HCT116 (cell line): ENCODE measurements at regions not wholly inside any gene's neighbourhood (a gene's known extent, or its start where the extent isn't known, plus 50 kb on each side); places are given as distances from the start of the nearest gene placed in this dataset.

Experiments used
- ATAC-seq: fragments of 200-7000 bp; cut with Tn5 transposase; 2 replicates; pipeline ENCODE4 v1.9.1; 2020; ENCODE audit warnings: mild to moderate bottlenecking, moderate library complexity
- BruUV-seq: library from RNA; stranded (reverse); fragments of 400-500 nt; replicated peaks from 2 replicates; lab custom pipeline; 2021; lab: Mats Ljungman, UMichigan
- CTCF ChIA-PET: fragments of 300-600 bp; sonication (Branson Sonifier 250); formaldehyde crosslinking; loops from one replicate; lab custom pipeline; 2021; ENCODE audit warnings: antibody characterized with exemption; lab: Charles Lee
- POLR2A ChIA-PET: fragments of 300-600, 350-600 bp; sonication (Branson Sonifier 250); formaldehyde crosslinking; loops from one replicate; lab custom pipeline; 2021; ENCODE audit warnings: antibody characterized with exemption; lab: Charles Lee
- RAD21 ChIA-PET, 2 experiments: fragments of 300-600 bp; sonication (Branson Sonifier 250); formaldehyde crosslinking; loops; one replicate each; lab custom pipeline; 2023; ENCODE audit warnings: low total read pairs in 2 of 2; ENCODE audit not compliant: uncharacterized antibody in 2 of 2, unreplicated experiment in 2 of 2, low non-redundant PET in 1 of 2; lab: Charles Lee
- DNase-seq: peaks from one replicate; pipeline ENCODE4 v3.0.0-alpha.2; 2010; ENCODE audit warnings: low read depth, low spot score
- H2AFZ ChIP-seq: fragments of 200-600 bp; shearing (Covaris generic), sonication (generic); 2 replicates; pipeline ENCODE4 v1.6.1; 2017; ENCODE audit warnings: low read depth, mixed run types, mixed read lengths, antibody characterized with exemption, low read length; ENCODE audit not compliant: poor library complexity, severe bottlenecking
- H3K27ac ChIP-seq: 2 replicates; pipeline ENCODE4 v1.5.1; 2012; ENCODE audit warnings: low read depth, low read length
- H3K27me3 ChIP-seq: fragments of 200-600 bp; sonication (generic); 2 replicates; pipeline ENCODE4 v1.6.1; 2016; ENCODE audit warnings: mixed run types, low read length, mixed read lengths; ENCODE audit not compliant: insufficient read depth
- H3K36me3 ChIP-seq, 2 experiments: fragments of 200-500 bp in 1 of 2; fragments of 200-600 bp in 1 of 2; sonication (Bioruptor generic) in 1 of 2; sonication (generic) in 1 of 2; 2 replicates each; pipeline versions ENCODE4 v1.5.1 to v1.6.1; 2014 to 2016; ENCODE audit warnings: low read length in 2 of 2, inconsistent platforms in 1 of 2, mixed read lengths in 1 of 2, mixed run types in 1 of 2; ENCODE audit not compliant: insufficient read depth in 2 of 2, control insufficient read depth in 1 of 2
- H3K4me1 ChIP-seq, 2 experiments: fragments of 200-600 bp in 1 of 2; sonication (generic) in 1 of 2; 2 replicates each; pipeline versions ENCODE4 v1.5.1 to v1.6.1; 2012 to 2017; ENCODE audit warnings: low read length in 2 of 2, inconsistent platforms in 1 of 2, mild to moderate bottlenecking in 1 of 2, mixed read lengths in 1 of 2, mixed run types in 1 of 2, moderate library complexity in 1 of 2; ENCODE audit not compliant: insufficient read depth in 2 of 2, control insufficient read depth in 1 of 2
- H3K4me2 ChIP-seq: fragments of 200-600 bp; sonication (generic); 2 replicates; pipeline ENCODE4 v1.6.1; 2017; ENCODE audit warnings: mixed run types, low read length, mixed read lengths
- H3K4me3 ChIP-seq, 2 experiments: fragments of 200-600 bp in 1 of 2; sonication (generic) in 1 of 2; replicated peaks in 1 of 2; 2 replicates each; pipeline ENCODE4 v1.5.1; 2011 to 2016; ENCODE audit warnings: low read length in 2 of 2, control low read depth in 1 of 2, low read depth in 1 of 2, mild to moderate bottlenecking in 1 of 2, mixed read lengths in 1 of 2, mixed run types in 1 of 2
- H3K79me2 ChIP-seq: fragments of 200-600 bp; sonication (generic); 2 replicates; pipeline ENCODE4 v1.6.1; 2017; ENCODE audit warnings: mild to moderate bottlenecking, mixed run types, low read length, moderate library complexity, mixed read lengths; ENCODE audit not compliant: insufficient read depth
- H3K9ac ChIP-seq: fragments of 200-600 bp; sonication (generic); 2 replicates; pipeline ENCODE4 v1.6.1; 2016; ENCODE audit warnings: low read length, mixed read lengths
- H3K9me2 ChIP-seq: fragments of 200-600 bp; sonication (generic), shearing (Covaris generic); 2 replicates; pipeline ENCODE4 v1.6.1; 2017; ENCODE audit warnings: mixed run types, mild to moderate bottlenecking, moderate library complexity; ENCODE audit not compliant: insufficient read depth
- H3K9me3 ChIP-seq, 2 experiments: fragments of 200-500 bp in 1 of 2; fragments of 200-600 bp in 1 of 2; sonication (Bioruptor generic) in 1 of 2; sonication (generic) in 1 of 2; 2 replicates each; pipeline ENCODE4 v1.6.1; 2014 to 2017; ENCODE audit warnings: low read length in 2 of 2, mixed read lengths in 2 of 2, inconsistent platforms in 1 of 2, low read depth in 1 of 2, mild to moderate bottlenecking in 1 of 2, mixed run types in 1 of 2, moderate library complexity in 1 of 2; ENCODE audit not compliant: control insufficient read depth in 1 of 2, insufficient read depth in 1 of 2
- H4K20me1 ChIP-seq: fragments of 200-600 bp; sonication (generic), shearing (Covaris generic); 2 replicates; pipeline ENCODE4 v1.6.1; 2017; ENCODE audit warnings: mixed run types, mild to moderate bottlenecking, moderate library complexity; ENCODE audit not compliant: insufficient read depth
- CBX3 ChIP-seq: IDR thresholded peaks from 2 replicates; pipeline ENCODE4 v1.6.1; 2012; ENCODE audit warnings: low read depth
- EGR1 ChIP-seq: IDR thresholded peaks from 2 replicates; pipeline ENCODE4 v1.6.1; 2012; ENCODE audit warnings: low read depth
- POLR2AphosphoS5 ChIP-seq: IDR thresholded peaks from 2 replicates; pipeline ENCODE4 v1.6.1; 2011; ENCODE audit warnings: mild to moderate bottlenecking, low read depth, low read length, moderate library complexity
- RAD21 ChIP-seq: IDR thresholded peaks from 2 replicates; pipeline ENCODE4 v1.6.1; 2012; ENCODE audit warnings: low read depth, mild to moderate bottlenecking
- REST ChIP-seq: IDR thresholded peaks from 2 replicates; pipeline ENCODE4 v1.6.1; 2012; ENCODE audit warnings: low read depth
- SRF ChIP-seq: IDR thresholded peaks from 2 replicates; pipeline ENCODE4 v1.6.1; 2012; ENCODE audit warnings: low read depth
- TCF7L2 ChIP-seq: IDR thresholded peaks from 2 replicates; pipeline ENCODE4 v1.7.0; 2011; ENCODE audit warnings: borderline replicate concordance, inconsistent platforms; ENCODE audit not compliant: insufficient read depth, insufficient read length; ENCODE audit errors: extremely low read depth
- ZBTB33 ChIP-seq: IDR thresholded peaks from 2 replicates; pipeline ENCODE4 v1.6.1; 2011; ENCODE audit warnings: mild to moderate bottlenecking, low read length, moderate library complexity; ENCODE audit not compliant: insufficient replicate concordance; ENCODE audit errors: extremely low read depth
- ZNF274 ChIP-seq: fragments of 200-500 bp; sonication (Bioruptor generic); IDR thresholded peaks from 2 replicates; pipeline ENCODE4 v1.6.1; 2014; ENCODE audit warnings: mild to moderate bottlenecking, low read depth, low read length, inconsistent platforms
- intact Hi-C: fragments of 100-400 bp; cut with micrococcal nuclease; formaldehyde crosslinking; loops from 2 replicates; pipeline ENCODE4 v1.10.0; 2022

GRCh38 chr15:38625886-38626285 lies 61.3 kb upstream of the RASGRP1 start:
- intact Hi-C loops = no loop called here
- no peak overlapping the region for H3K4me3 ChIP-seq

More at GRCh38 chr15:38625886-38626285, 61.3 kb upstream of the RASGRP1 start:
- Histone ChIP-seq H3K79me2 (no peaks in the 10 kb centered on the region), H3K27me3 (peaks cover 17% of the 10 kb centered on the region), H3K9ac (no peak overlapping the region), H3K27ac (no peak overlapping the region), H3K9me3 (no peaks in the 10 kb centered on the region), H3K4me2 (no peak overlapping the region), H3K36me3 (no peaks in the 10 kb centered on the region), H2AFZ (no peak overlapping the region), H3K4me1 (no peaks in the 10 kb centered on the region), H4K20me1 (no peaks in the 10 kb centered on the region)
- POLR2A ChIA-PET = no interaction called here
- no peak for ATAC-seq
- no TSS peak for BruUV-seq
- RAD21 ChIA-PET = no interaction called here
- CTCF ChIA-PET = interaction anchor here (2.0 kb wide), 1 partner anchor 62 kb away, joined by 9 read pairs; no protein-coding TSS in a partner anchor
- TF ChIP-seq RAD21 (no peak), POLR2AphosphoS5 (no peak), TCF7L2 (no peak), CBX3 (no peak), EGR1 (no peak), REST (no peak), ZBTB33 (no peak), ZNF274 (no peak), SRF (no peak)
- TF ChIP-seq, all 23 proteins: peak for 0
- H3K9me2 ChIP-seq = no peaks in the 10 kb centered on the region
- no peak for DNase-seq
